ENCODE measurements at regions not wholly inside any gene's neighbourhood (a gene's known extent, or its start where the extent isn't known, plus 50 kb on each side); places are given as distances from the start of the nearest gene placed in this dataset.

DNA sequence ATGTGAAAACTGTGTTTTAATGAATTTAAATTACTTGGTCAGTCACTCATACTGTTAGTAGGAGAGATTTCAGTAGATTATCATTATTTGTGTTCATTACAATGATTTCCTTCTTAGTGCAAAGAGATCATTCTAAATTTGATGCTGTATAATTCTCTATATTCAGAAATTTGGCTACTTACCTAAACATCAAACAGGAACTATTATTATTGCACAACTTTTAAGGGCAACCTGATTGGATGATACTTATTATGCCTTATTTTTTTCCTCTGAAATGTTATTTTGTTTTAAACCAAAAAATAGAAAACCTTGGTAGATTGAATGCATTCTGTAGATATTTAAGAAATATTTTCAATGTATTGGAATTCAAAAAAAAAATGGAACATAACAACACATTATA, 436.4 kb upstream of the PCDH15 start:
- TF ChIP-seq CTCF (IDR thresholded peaks at IDR 0.05; ENCODE audit: insufficient read depth, low read length) (no peak), SPI1 (IDR thresholded peaks at IDR 0.05; ENCODE audit: borderline replicate concordance, low read depth) (no peak), GABPA (IDR thresholded peaks at IDR 0.05; ENCODE audit: low read depth) (no peak), POLR2AphosphoS5 (IDR thresholded peaks at IDR 0.05; ENCODE audit: low read depth) (no peak)

Data from HL-60 (cell line).